Duodenal mucosa (tissue), 2 donors: ENCODE measurements at regions not wholly inside any gene's neighbourhood (a gene's known extent, or its start where the extent isn't known, plus 50 kb on each side); places are given as distances from the start of the nearest gene placed in this dataset.

Experiments
- H3K27ac ChIP-seq: one replicate; pipeline ENCODE4 v1.7.0; 2013; ENCODE audit warnings: low read depth, low read length
- H3K27me3 ChIP-seq, 2 donors: one replicate each; pipeline ENCODE4 v1.7.0; 2013; ENCODE audit warnings: low read length in 2 of 2, control low read depth in 1 of 2; ENCODE audit not compliant: insufficient read depth in 2 of 2, control insufficient read depth in 1 of 2
- H3K36me3 ChIP-seq, 2 donors: one replicate each; pipeline ENCODE4 v1.7.0; 2013; ENCODE audit warnings: low read length in 2 of 2, control low read depth in 1 of 2; ENCODE audit not compliant: insufficient read depth in 2 of 2, control insufficient read depth in 1 of 2
- H3K4me1 ChIP-seq, 2 donors: one replicate each; pipeline ENCODE4 v1.7.0; 2013; ENCODE audit warnings: low read length in 2 of 2, control low read depth in 1 of 2; ENCODE audit not compliant: insufficient read depth in 2 of 2, control insufficient read depth in 1 of 2
- H3K4me3 ChIP-seq, 2 donors: one replicate each; pipeline ENCODE4 v1.7.0; 2013; ENCODE audit warnings: low read length in 2 of 2, low read depth in 1 of 2
- H3K9ac ChIP-seq, 2 donors: one replicate each; pipeline ENCODE4 v1.7.0; 2013; ENCODE audit warnings: low read length in 2 of 2, low read depth in 1 of 2
- H3K9me3 ChIP-seq, 2 donors: one replicate each; pipeline ENCODE4 v1.7.0; 2013; ENCODE audit warnings: low read length in 2 of 2, control low read depth in 1 of 2; ENCODE audit not compliant: control insufficient read depth in 1 of 2

DNA sequence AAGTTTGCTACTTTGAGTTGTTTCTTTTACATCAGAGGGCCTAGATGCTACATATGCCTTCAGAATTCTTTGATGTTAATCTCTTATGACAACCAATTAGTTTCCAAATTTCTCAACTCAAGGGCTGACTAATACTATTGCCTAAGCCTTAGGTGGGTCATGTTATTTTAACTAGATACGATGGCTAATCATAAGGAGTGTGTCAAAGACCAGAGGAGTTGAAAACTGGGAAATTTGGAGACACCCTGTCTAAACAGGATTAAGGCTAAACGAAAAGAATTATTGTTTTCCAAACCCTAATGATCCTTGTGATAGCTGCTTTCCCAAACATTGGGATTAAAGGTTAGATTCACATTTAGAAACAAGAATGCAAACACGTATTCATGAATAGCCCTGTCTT lies 228.5 kb downstream of the PCDH7 start:
- Histone ChIP-seq H3K27me3 (no peaks in the 10 kb centered on the region), H3K9me3 (no peaks in the 10 kb centered on the region), H3K36me3 (no peaks in the 10 kb centered on the region), H3K4me1 (peaks cover 0 to 7% of the 10 kb centered on the region in 2 donors), H3K9ac (no peak overlapping the region), H3K27ac (no peak overlapping the region), H3K4me3 (no peak overlapping the region)

DNA sequence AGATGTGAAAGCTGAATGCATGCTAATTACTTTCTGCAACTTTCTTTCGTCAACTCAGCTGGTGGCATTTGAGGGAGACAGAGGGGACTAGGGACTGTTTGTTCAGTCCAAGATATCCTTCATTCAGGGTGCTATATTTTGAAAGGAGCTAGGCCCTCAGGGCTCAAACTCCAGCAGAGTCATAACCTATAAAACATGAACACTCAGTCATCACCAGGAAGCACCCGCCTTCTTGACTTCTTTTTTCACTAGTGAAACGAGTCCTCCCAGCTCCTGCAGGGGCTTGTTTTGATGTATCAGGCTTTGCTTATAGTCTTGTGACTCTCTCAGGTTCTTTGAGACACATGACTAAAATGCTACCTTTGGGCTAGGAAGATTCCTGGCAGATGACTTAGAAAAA lies 230.6 kb downstream of the PCDH7 start:
- Histone ChIP-seq H3K36me3 (no peaks in the 10 kb centered on the region), H3K27me3 (no peaks in the 10 kb centered on the region), H3K9me3 (no peaks in the 10 kb centered on the region), H3K9ac (no peak overlapping the region), H3K4me1 (peaks cover 0 to 7% of the 10 kb centered on the region in 2 donors), H3K27ac (no peak overlapping the region), H3K4me3 (no peak overlapping the region)

DNA sequence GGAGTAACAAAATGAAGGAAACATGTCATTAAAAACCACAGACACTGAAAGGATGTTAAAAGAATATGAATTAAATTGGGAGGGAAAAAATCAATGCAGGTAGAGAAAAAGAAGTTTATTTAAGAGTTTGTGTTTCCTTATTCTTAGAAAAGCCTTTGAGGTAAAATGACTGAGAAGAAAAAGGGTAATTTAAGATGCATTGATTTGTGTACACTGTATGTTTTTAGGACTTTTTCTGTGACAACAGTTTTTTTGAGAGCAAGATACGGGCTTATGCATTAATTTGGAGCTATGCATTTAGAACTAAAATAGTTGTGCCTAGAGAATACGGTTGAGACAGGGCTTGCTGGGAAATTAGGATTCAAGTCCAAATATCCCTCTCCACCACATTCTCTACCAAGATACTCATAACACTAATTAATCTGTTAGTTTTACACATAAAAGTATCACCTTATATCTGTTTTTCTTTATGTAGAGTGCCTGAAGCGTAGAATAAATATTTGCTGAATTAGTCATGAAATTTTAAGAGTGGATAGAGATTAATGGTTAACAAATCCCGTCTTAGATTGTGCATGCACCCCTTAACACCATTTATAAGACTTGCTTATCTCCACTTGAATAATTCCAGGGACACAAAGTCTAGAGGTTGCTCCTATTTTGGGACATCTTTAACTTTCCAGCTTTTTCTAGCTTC lies 232.5 kb downstream of the PCDH7 start:
- H3K36me3 ChIP-seq = no peaks in the 10 kb centered on the region
- no peaks in the 10 kb centered on the region for H3K27me3 ChIP-seq

GRCh38 chr4:30953799-30954198 lies 233.6 kb downstream of the PCDH7 start:
- Histone ChIP-seq H3K9me3 (no peaks in the 10 kb centered on the region), H3K4me1 (peaks cover 0 to 7% of the 10 kb centered on the region in 2 donors)

More for the DNA sequence above, 232.5 kb downstream of the PCDH7 start:
- Histone ChIP-seq H3K9me3 (no peaks in the 10 kb centered on the region), H3K4me3 (no peak overlapping the region), H3K4me1 (peaks cover 0 to 7% of the 10 kb centered on the region in 2 donors), H3K27ac (no peak overlapping the region), H3K9ac (no peak overlapping the region)

GRCh38 chr4:30956916-30957315 lies 236.7 kb downstream of the PCDH7 start:
- H3K4me3 ChIP-seq = no peak overlapping the region
- no peaks in the 10 kb centered on the region for H3K36me3 ChIP-seq
- no peak overlapping the region for H3K9ac ChIP-seq
- peaks cover 0 to 7% of the 10 kb centered on the region in 2 donors for H3K4me1 ChIP-seq
- no peaks in the 10 kb centered on the region for H3K27me3 ChIP-seq
- H3K9me3 ChIP-seq = no peaks in the 10 kb centered on the region
- no peak overlapping the region for H3K27ac ChIP-seq

More at GRCh38 chr4:30953799-30954198, 233.6 kb downstream of the PCDH7 start:
- no peak overlapping the region for H3K27ac ChIP-seq
- no peak overlapping the region for H3K9ac ChIP-seq
- H3K27me3 ChIP-seq = no peaks in the 10 kb centered on the region
- no peak overlapping the region for H3K4me3 ChIP-seq
- no peaks in the 10 kb centered on the region for H3K36me3 ChIP-seq

GRCh38 chr4:30957706-30958105 lies 237.5 kb downstream of the PCDH7 start:
- H3K27ac ChIP-seq = no peak overlapping the region
- no peak overlapping the region for H3K9ac ChIP-seq
- no peaks in the 10 kb centered on the region for H3K27me3 ChIP-seq
- no peak overlapping the region for H3K4me3 ChIP-seq
- no peaks in the 10 kb centered on the region for H3K36me3 ChIP-seq
- peaks cover 0 to 3% of the 10 kb centered on the region in 2 donors for H3K4me1 ChIP-seq
- no peaks in the 10 kb centered on the region for H3K9me3 ChIP-seq

DNA sequence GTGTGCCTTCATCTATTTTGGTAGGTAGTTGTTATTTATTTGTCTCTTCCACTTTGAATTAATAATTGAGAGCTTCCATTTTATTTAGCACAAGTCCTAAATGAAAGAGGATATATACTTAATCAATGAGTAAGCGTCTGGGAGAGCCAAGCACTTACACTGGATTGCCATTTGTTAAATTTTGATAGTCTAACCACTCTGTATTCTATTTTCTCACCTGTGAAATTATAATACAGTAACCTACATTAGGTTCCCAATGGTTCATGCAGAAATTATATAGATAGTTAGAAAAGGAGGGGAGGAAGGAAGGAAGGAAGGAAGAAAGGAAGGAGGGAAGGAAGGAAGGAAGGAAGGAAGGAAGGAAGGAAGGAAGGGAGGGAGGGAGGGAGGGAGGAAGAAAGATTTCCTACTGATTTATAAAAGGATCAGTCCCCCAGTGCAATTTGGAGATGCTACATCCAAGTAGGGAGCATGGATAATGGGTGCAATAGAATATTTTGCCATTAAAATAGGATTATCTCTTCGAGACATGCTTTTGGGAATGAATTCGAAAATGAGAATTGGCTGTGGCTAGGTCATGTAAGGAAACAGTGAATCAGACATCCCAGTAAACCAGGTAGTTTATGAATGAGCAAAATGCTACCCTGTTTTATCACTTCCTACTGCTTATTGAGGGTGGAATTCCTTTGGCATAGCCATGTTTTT lies 239.8 kb downstream of the PCDH7 start:
- Histone ChIP-seq H3K4me3 (no peak overlapping the region), H3K27me3 (no peaks in the 10 kb centered on the region), H3K27ac (no peak overlapping the region), H3K4me1 (no peaks in the 10 kb centered on the region), H3K9ac (no peak overlapping the region), H3K36me3 (no peaks in the 10 kb centered on the region), H3K9me3 (no peaks in the 10 kb centered on the region)

DNA sequence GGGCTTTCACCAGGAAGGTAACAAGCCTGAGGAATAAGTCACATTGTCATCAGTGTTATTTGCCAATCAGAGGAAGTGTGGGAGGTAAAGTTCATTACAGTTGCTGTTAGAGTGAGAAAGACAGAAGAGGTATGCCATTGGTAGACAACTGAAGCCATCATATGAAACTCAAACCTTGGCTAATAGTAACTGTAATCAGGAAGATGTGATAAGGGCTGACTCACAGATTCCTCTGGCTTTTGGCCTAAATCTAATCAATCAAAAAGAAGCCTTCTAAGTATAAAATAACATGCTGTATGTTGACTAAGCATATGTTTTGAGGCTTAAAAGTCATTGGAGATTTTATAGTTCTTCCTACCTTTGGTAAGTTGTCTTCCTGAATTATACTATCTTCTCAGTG lies 242.8 kb downstream of the PCDH7 start:
- H3K27me3 ChIP-seq = no peaks in the 10 kb centered on the region
- H3K27ac ChIP-seq = no peak overlapping the region
- no peak overlapping the region for H3K9ac ChIP-seq
- H3K36me3 ChIP-seq = no peaks in the 10 kb centered on the region
- no peaks in the 10 kb centered on the region for H3K4me1 ChIP-seq
- H3K9me3 ChIP-seq = no peaks in the 10 kb centered on the region
- no peak overlapping the region for H3K4me3 ChIP-seq

DNA sequence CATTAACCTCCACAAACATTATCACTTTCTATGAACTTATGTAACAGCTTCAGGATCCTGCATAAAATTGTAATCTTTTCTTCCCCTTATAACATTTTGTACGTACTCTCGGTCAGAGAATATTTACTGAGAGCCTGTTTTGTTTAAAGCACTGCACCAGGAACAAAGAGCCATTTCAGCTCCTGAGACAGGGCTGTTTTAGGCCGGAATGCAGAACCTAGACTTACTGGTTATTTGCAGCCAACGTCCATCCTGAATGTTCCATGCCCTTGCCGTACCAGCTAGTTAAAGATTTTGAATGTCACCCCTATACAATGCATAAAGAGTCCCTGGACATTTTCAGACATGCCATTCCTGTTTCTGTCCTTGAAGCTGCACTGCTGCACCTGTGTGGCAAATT lies 248.8 kb downstream of the PCDH7 start:
- no peaks in the 10 kb centered on the region for H3K9me3 ChIP-seq
- no peak overlapping the region for H3K4me3 ChIP-seq
- no peaks in the 10 kb centered on the region for H3K4me1 ChIP-seq
- H3K27me3 ChIP-seq = no peaks in the 10 kb centered on the region
- no peaks in the 10 kb centered on the region for H3K36me3 ChIP-seq
- H3K9ac ChIP-seq = no peak overlapping the region
- H3K27ac ChIP-seq = no peak overlapping the region

DNA sequence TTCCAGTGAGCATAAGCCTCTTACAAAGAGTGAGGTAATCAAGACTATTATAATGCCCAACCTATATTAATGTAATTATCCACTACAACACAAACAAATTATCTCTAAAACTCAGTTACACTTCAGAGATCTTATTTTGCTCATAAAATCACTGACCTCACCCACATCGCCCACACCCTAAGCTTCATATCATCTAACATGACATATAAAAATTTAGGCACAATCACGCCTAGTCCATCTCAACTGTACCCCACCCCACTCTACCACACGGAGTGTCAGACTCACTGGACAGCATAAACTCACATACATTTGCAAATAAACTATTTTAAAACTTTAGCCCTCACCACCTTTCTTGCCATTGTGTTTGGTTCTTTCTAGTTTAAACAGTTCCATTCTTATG lies 252.4 kb downstream of the PCDH7 start:
- H3K9me3 ChIP-seq = no peaks in the 10 kb centered on the region
- no peak overlapping the region for H3K9ac ChIP-seq
- H3K36me3 ChIP-seq = no peaks in the 10 kb centered on the region
- H3K4me3 ChIP-seq = no peak overlapping the region
- H3K27me3 ChIP-seq = no peaks in the 10 kb centered on the region
- no peak overlapping the region for H3K27ac ChIP-seq
- no peaks in the 10 kb centered on the region for H3K4me1 ChIP-seq
